GM12892 (cell line): ENCODE measurements at regions not wholly inside any gene's neighbourhood (a gene's known extent, or its start where the extent isn't known, plus 50 kb on each side); places are given as distances from the start of the nearest gene placed in this dataset.

Experiments used
- POLR2A ChIP-seq: IDR thresholded peaks from 2 replicates; pipeline ENCODE4 v1.6.1; 2011; ENCODE audit warnings: low read depth, low read length, control low read depth
- POLR2AphosphoS5 ChIP-seq: IDR thresholded peaks from 2 replicates; pipeline ENCODE4 v1.6.1; 2011; ENCODE audit warnings: low read depth, low read length, control low read depth
- TAF1 ChIP-seq: IDR thresholded peaks from 2 replicates; pipeline ENCODE4 v1.6.1; 2011; ENCODE audit warnings: low read depth, mild to moderate bottlenecking, control low read depth, low read length, borderline replicate concordance

- no peak for TF ChIP-seq POLR2AphosphoS5
- no peak for TF ChIP-seq POLR2A
- TF ChIP-seq TAF1 = no peak
Observed at GRCh38 chr3:103227651-103228050, 792.8 kb downstream of the ZPLD1 start.
